GM12878 (cell line): ENCODE measurements at regions not wholly inside any gene's neighbourhood (a gene's known extent, or its start where the extent isn't known, plus 50 kb on each side); places are given as distances from the start of the nearest gene placed in this dataset.

Experiments used
- ATAC-seq: fragments of 200-7000 bp; cut with Tn5 transposase; 3 replicates; pipeline ENCODE4 v1.9.1; 2020; ENCODE audit warnings: mild to moderate bottlenecking, moderate library complexity
- BruUV-seq: library from RNA; stranded (reverse); fragments of 400-500 nt; replicated peaks from 2 replicates; lab custom pipeline; 2021; lab: Mats Ljungman, UMichigan
- CTCF ChIA-PET: fragments of 300-600 bp; sonication (Branson Sonifier 250); formaldehyde crosslinking; extraction: SDS; loops from one replicate; lab custom pipeline; 2021; ENCODE audit warnings: inconsistent platforms; lab: Yijun Ruan, JAX
- POLR2A ChIA-PET: fragments of 350-600 bp; formaldehyde crosslinking; extraction: SDS; loops from one replicate; lab custom pipeline; 2021; ENCODE audit warnings: inconsistent platforms; lab: Charles Lee
- RAD21 ChIA-PET: fragments of 300-600 bp; sonication (Branson Sonifier 250); formaldehyde crosslinking; loops from one replicate; lab custom pipeline; 2023; ENCODE audit warnings: antibody characterized with exemption; ENCODE audit not compliant: unreplicated experiment; lab: Charles Lee
- SMC1A ChIA-PET: fragments of 300-600 bp; sonication (Branson Sonifier 250); formaldehyde crosslinking; loops from one replicate; lab custom pipeline; 2023; ENCODE audit not compliant: unreplicated experiment, uncharacterized antibody; lab: Charles Lee
- DNase-seq: peaks from one replicate; pipeline ENCODE4 v3.0.0-alpha.2; 2011; ENCODE audit warnings: low read depth, low spot score
- FAIRE-seq: peaks from 3 replicates; lab custom pipeline; 2011; peaks lifted over from hg19 to GRCh38; lab: Jason Lieb, UNC
- H2AFZ ChIP-seq: 2 replicates; pipeline ENCODE4 v1.6.0; 2011; ENCODE audit warnings: low read depth, low read length, control low read depth; ENCODE audit not compliant: control insufficient read depth
- H3K27ac ChIP-seq: 2 replicates; pipeline ENCODE4 v1.5.1; 2011; ENCODE audit warnings: control low read depth; ENCODE audit not compliant: control insufficient read depth, insufficient read depth
- H3K27me3 ChIP-seq, 2 experiments: replicated peaks in 1 of 2; 2 replicates each; pipeline versions ENCODE4 v1.6.0 to v1.6.1; 2011; ENCODE audit warnings: low read length in 1 of 2; ENCODE audit not compliant: control insufficient read depth in 2 of 2, insufficient read depth in 2 of 2
- H3K36me3 ChIP-seq, 2 experiments: 2 replicates each; pipeline ENCODE4 v1.5.1; 2011; ENCODE audit warnings: low read length in 1 of 2; ENCODE audit not compliant: control insufficient read depth in 2 of 2, insufficient read depth in 2 of 2
- H3K4me1 ChIP-seq: 2 replicates; pipeline ENCODE4 v1.6.1; 2011; ENCODE audit warnings: mild to moderate bottlenecking, low read length, moderate library complexity, mixed read lengths; ENCODE audit not compliant: control insufficient read depth, insufficient read depth
- H3K4me2 ChIP-seq: 2 replicates; pipeline ENCODE4 v1.6.0; 2011; ENCODE audit warnings: control low read depth; ENCODE audit not compliant: control insufficient read depth, insufficient read depth
- H3K4me3 ChIP-seq: fragments of 200-600 bp; sonication (generic); 2 replicates; pipeline ENCODE4 v1.5.1; 2016
- H3K79me2 ChIP-seq: 2 replicates; pipeline ENCODE4 v1.6.0; 2011; ENCODE audit warnings: low read length; ENCODE audit not compliant: control insufficient read depth, insufficient read depth
- H3K9ac ChIP-seq: 2 replicates; pipeline ENCODE4 v1.8.0; 2011; ENCODE audit warnings: low read length, control low read depth, mixed read lengths; ENCODE audit not compliant: control insufficient read depth, insufficient read depth
- H3K9me3 ChIP-seq: replicated peaks from 3 replicates; pipeline ENCODE4 v1.5.1; 2011; ENCODE audit warnings: mild to moderate bottlenecking, low read length; ENCODE audit not compliant: control insufficient read depth, insufficient read depth
- H4K20me1 ChIP-seq: 2 replicates; pipeline ENCODE4 v1.6.0; 2011; ENCODE audit not compliant: control insufficient read depth, insufficient read depth
- ATF7 ChIP-seq: fragments of 450-650 bp; IDR thresholded peaks from 2 replicates; pipeline ENCODE4 v1.6.1; 2016; ENCODE audit warnings: low read depth, mild to moderate bottlenecking
- BACH1 ChIP-seq: fragments of 450-650 bp; IDR thresholded peaks from 2 replicates; pipeline ENCODE4 v1.6.1; 2017; ENCODE audit warnings: mild to moderate bottlenecking, borderline replicate concordance
- CEBPB ChIP-seq, 2 experiments: fragments of 150-350 bp in 1 of 2; IDR thresholded peaks; 2 replicates each; pipeline ENCODE4 v1.6.1; 2012 to 2014; ENCODE audit warnings: low read depth in 2 of 2, low read length in 2 of 2, borderline replicate concordance in 1 of 2, inconsistent platforms in 1 of 2
- CREM ChIP-seq: IDR thresholded peaks from 2 replicates; pipeline ENCODE4 v1.6.1; 2014; ENCODE audit warnings: antibody characterized with exemption, low read depth
- ETV6 ChIP-seq, 2 experiments: fragments of 450-650 bp in 1 of 2; IDR thresholded peaks in 1 of 2; conservative IDR thresholded peaks in 1 of 2; 2 replicates each; pipeline ENCODE4 v1.6.1; 2014; ENCODE audit warnings: antibody characterized with exemption in 1 of 2, borderline replicate concordance in 1 of 2, low read depth in 1 of 2, mild to moderate bottlenecking in 1 of 2, moderate library complexity in 1 of 2
- KDM1A ChIP-seq: fragments of 200-600 bp; sonication (generic); IDR thresholded peaks from 2 replicates; pipeline ENCODE4 v1.6.1; 2016; ENCODE audit warnings: borderline replicate concordance
- PRDM15 ChIP-seq: fragments of 450-650 bp; formaldehyde crosslinking; IDR thresholded peaks from 2 replicates; pipeline ENCODE4 v1.4.0; 2020; ENCODE audit warnings: mild to moderate bottlenecking, moderate library complexity
- SRF ChIP-seq, 2 experiments: IDR thresholded peaks; 2 replicates each; pipeline ENCODE4 v1.6.1; 2011; ENCODE audit warnings: low read depth in 2 of 2, low read length in 2 of 2, mild to moderate bottlenecking in 1 of 2, moderate library complexity in 1 of 2
- WGBS: methylation state at CpG from one replicate; pipeline ENCODE4 v1.1.6; 2016; ENCODE audit warnings: low lambda C conversion rate; ENCODE audit not compliant: insufficient replicate concordance, insufficient coverage; ENCODE audit errors: missing lambda C conversion rate; 5-methylcytosine and 5-hydroxymethylcytosine counted together
- in situ Hi-C: fragments of 300-500 bp; cut with MboI; formaldehyde crosslinking; loops from 9 replicates; pipeline ENCODE4 v1.14.3; 2018; ENCODE audit warnings: mixed read lengths
- intact Hi-C: fragments of 100-400 bp; cut with micrococcal nuclease; formaldehyde crosslinking; loops from one replicate; pipeline ENCODE4 v1.14.2; 2022; ENCODE audit not compliant: unreplicated experiment

DNA sequence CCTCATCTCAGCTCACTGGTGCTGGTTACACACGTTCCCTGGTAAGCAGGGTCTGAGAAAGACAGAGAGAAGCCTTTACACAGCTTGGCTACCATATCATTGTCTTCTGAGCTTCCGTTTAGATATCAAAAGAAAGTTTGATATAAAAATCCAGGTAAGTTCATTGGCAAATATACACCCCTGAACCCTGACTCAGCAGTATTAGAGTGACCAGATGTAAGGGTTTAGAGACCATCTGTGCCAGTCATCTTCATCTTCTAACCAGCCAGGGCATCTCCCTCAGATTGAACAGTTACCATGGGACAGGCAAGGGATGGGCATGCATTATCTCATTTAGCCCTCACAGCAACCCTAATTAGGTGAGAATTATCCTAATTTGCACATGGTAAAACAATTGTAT is 232.1 kb downstream of the MED10 start:
- H2AFZ ChIP-seq = no peak overlapping the region
- SMC1A ChIA-PET = no interaction called here
- H3K27ac ChIP-seq = no peak overlapping the region
- POLR2A ChIA-PET = no interaction called here
- ATAC-seq (no peak), DNase-seq (no peak)
- H3K4me2 ChIP-seq = no peak overlapping the region
- no peaks in the 10 kb centered on the region for H3K36me3 ChIP-seq
- no peak overlapping the region for H3K9ac ChIP-seq
- BruUV-seq = no TSS peak
- H3K9me3 ChIP-seq = no peaks in the 10 kb centered on the region
- H3K4me1 ChIP-seq = no peaks in the 10 kb centered on the region
- CTCF ChIA-PET = no interaction called here
- H3K79me2 ChIP-seq = no peaks in the 10 kb centered on the region
- intact Hi-C loops = no loop called here
- H3K4me3 ChIP-seq = no peak overlapping the region
- no peak for TF ChIP-seq SRF (IDR thresholded peaks at IDR 0.05; ENCODE audit: low read depth in 2 of 2, low read length in 2 of 2)
- no peak for TF ChIP-seq CREM
- no peak for TF ChIP-seq CEBPB (IDR thresholded peaks at IDR 0.05; ENCODE audit: borderline replicate concordance in 1 of 2, low read depth in 2 of 2, low read length in 2 of 2)
- TF ChIP-seq BACH1 = no peak
- TF ChIP-seq KDM1A = no peak
- no peak for TF ChIP-seq ETV6 (conservative IDR thresholded peaks at IDR 0.05 in 1 of 2, IDR thresholded peaks at IDR 0.05 in 1 of 2; ENCODE audit: borderline replicate concordance in 1 of 2, low read depth in 1 of 2)
- TF ChIP-seq ATF7 = no peak
- no peak for TF ChIP-seq PRDM15
- TF ChIP-seq, all 136 proteins: peak for 0
- 13% methylated on average over 2 of the region's 2 CpGs for WGBS
- in situ Hi-C loops = no loop called here
- RAD21 ChIA-PET = no interaction called here
- Histone ChIP-seq H4K20me1 (no peaks in the 10 kb centered on the region), H3K27me3 (no peaks in the 10 kb centered on the region)
- FAIRE-seq = no peak
